Choroid plexus epithelial cell (primary cell): ENCODE measurements at regions not wholly inside any gene's neighbourhood (a gene's known extent, or its start where the extent isn't known, plus 50 kb on each side); places are given as distances from the start of the nearest gene placed in this dataset.
"Not testable (repeated sequence)": the region's sequence is repeated elsewhere in the genome, so short reads cannot be mapped to it uniquely, and the experiment has no call there.

Experiments used
- DNase-seq: peaks from one replicate; pipeline ENCODE4 v3.0.0-alpha.2; 2010; ENCODE audit warnings: low read depth
- H3K4me3 ChIP-seq: 2 replicates; pipeline ENCODE4 v1.5.1; 2011; ENCODE audit warnings: low read depth, mild to moderate bottlenecking, control low read depth, low read length, moderate library complexity
- CTCF ChIP-seq: conservative IDR thresholded peaks from 2 replicates; pipeline ENCODE4 v1.5.1; 2011; ENCODE audit warnings: low read depth, mild to moderate bottlenecking, control low read depth, inconsistent platforms, low read length, moderate library complexity

- no peak for TF ChIP-seq CTCF
- no peak overlapping the region for H3K4me3 ChIP-seq
- peak; percentile 10 for DNase-seq
Measured at GRCh38 chr6:140718021-140718420, 1343.6 kb upstream of the CITED2 start.

DNA sequence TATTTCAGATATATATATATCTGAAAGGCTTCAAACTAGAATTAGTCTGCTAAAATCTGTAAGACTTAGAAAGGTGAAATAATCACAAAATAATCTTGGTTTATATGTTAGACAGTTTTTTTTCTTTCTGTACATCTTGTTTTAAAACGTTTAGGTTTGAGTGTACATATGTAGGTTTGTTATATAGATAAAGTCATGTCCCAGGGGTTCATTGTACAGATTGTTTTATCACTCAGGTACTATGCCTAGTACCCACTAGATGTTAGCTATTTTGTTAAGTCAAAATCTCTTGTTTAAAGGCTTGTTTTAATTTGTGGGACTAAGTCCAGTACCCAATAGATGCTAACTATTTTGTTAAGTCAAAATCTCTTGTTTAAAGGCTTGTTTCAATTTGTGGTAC, 1339.0 kb upstream of the CITED2 start:
- TF ChIP-seq CTCF = no peak
- H3K4me3 ChIP-seq = no peak overlapping the region
- no peak for DNase-seq

GRCh38 chr6:140711019-140711613, 1336.7 kb upstream of the CITED2 start:
- H3K4me3 ChIP-seq = no peak overlapping the region
- no peak for DNase-seq
- no peak for TF ChIP-seq CTCF

GRCh38 chr6:140708441-140708840, 1334.0 kb upstream of the CITED2 start:
- DNase-seq = no peak
- TF ChIP-seq CTCF = no peak
- no peak overlapping the region for H3K4me3 ChIP-seq

DNA sequence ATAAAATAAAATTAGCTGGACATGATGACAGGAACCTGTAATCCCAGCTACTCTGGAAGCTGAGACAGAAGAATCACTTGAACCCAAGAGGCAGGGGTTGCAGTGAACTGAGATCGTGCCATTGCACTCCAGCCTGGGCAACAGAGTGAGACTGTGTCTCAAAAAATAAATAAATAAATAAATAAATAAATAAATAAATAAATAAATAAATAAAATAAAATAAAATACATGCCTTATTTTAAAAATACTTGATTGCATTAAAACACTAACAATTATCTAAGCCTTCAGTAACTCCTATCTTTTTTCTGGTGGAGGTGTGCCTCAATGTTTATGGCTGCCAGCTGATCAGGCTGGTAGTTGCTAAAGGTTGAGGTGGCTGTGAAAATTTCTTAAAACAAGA, 1329.6 kb upstream of the CITED2 start:
- not testable (repeated sequence) for H3K4me3 ChIP-seq, DNase-seq

DNA sequence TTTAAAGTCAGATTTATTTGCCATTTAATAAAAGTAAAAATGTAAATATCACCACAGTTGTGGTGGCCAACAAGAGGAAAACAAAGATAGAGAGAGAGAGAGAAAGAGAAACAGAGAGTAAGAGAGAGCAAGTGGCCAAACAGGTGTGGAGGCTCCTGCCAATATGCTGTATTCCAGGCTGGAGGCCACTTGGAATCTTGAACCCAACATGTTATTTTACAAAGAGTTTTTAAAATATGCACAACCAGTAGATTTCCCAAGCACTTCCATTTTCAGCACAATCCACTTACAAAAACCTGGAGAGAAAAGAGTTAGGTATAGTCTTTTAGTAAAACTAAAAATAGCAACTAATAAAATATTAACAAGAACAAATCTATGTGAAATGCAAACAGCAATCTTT, 1323.1 kb upstream of the CITED2 start:
- DNase-seq = no peak
- H3K4me3 ChIP-seq = no peak overlapping the region
- TF ChIP-seq CTCF = no peak

DNA sequence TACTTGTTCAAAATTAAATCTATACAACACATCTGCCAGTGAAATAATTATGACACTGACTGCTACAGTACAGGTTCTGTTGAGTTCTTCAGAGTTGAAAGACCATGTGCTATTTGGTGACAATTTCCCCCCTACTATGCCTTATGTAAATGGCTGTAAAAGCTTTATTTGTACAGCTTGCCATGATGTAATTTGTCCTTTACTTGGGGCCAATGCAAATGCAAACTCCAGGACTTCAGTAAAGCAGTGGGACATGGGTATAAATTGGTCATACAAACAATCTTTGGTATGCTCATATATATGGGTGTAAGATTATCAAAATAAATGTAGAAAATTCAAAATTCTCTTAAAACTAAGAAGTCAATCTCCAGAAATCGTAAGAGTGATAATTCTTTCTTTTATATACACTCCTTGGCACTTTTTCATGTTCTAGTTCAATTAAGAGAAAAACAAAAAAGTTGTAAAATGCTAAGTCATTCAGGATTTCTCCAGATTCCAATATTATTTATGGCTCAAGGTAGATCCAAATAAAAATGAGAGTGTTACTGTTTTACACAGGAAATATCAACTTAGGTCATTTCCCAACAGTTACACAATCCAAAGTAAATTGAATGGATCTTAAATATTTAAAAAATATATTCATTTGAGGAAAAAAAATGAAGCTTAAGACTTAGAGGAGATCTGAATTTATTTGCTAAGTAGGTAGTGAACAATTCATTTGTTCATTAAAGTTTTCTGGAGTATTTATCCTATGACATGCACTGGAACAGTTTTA, 1310.5 kb upstream of the CITED2 start:
- no peak for DNase-seq
- TF ChIP-seq CTCF = no peak
- H3K4me3 ChIP-seq = no peak overlapping the region
